GM23338 (cell line): ENCODE measurements at regions not wholly inside any gene's neighbourhood (a gene's known extent, or its start where the extent isn't known, plus 50 kb on each side); places are given as distances from the start of the nearest gene placed in this dataset.

ENCODE experiments used
- CTCF ChIP-seq, 2 experiments: fragments of 200-600 bp in 1 of 2; sonication (generic) in 1 of 2; conservative IDR thresholded peaks; 2 replicates each; pipeline versions ENCODE4 v1.5.1 to v1.6.1; 2016 to 2017; ENCODE audit warnings: antibody characterized with exemption in 2 of 2, low read depth in 2 of 2, mild to moderate bottlenecking in 2 of 2, moderate library complexity in 1 of 2
- EZH2phosphoT487 ChIP-seq: fragments of 200-600 bp; sonication (generic); IDR thresholded peaks from one replicate; pipeline ENCODE4 v1.8.1; 2018; ENCODE audit warnings: antibody characterized with exemption; ENCODE audit not compliant: unreplicated experiment
- JUNB ChIP-seq: IDR thresholded peaks from one replicate; pipeline ENCODE4 v1.6.1; 2016; ENCODE audit warnings: antibody characterized with exemption; ENCODE audit not compliant: unreplicated experiment
- POLR2AphosphoS5 ChIP-seq: IDR thresholded peaks from 2 replicates; pipeline ENCODE4 v1.6.1; 2016; ENCODE audit warnings: antibody characterized with exemption, low read depth

- no peak for TF ChIP-seq EZH2phosphoT487
- TF ChIP-seq CTCF (conservative IDR thresholded peaks at IDR 0.05; ENCODE audit: low read depth in 2 of 2) = no peak
- no peak for TF ChIP-seq JUNB
- TF ChIP-seq POLR2AphosphoS5 = no peak
These were observed 266.1 kb upstream of the KLF6 start for GRCh38 chr10:4051011-4051640.
